Nephron progenitor cell (in vitro differentiated cells): ENCODE measurements at regions not wholly inside any gene's neighbourhood (a gene's known extent, or its start where the extent isn't known, plus 50 kb on each side); places are given as distances from the start of the nearest gene placed in this dataset.

Experiments used
- DNase-seq: peaks from one replicate; pipeline ENCODE4 v3.0.0; 2021
- H3K27ac Mint-ChIP-seq: 2 replicates; pipeline ENCODE4 v1.8.0; 2021; ENCODE audit warnings: mild to moderate bottlenecking, moderate library complexity, mixed read lengths
- H3K27me3 Mint-ChIP-seq: 2 replicates; pipeline ENCODE4 v1.8.0; 2021; ENCODE audit warnings: mild to moderate bottlenecking, low read depth, mixed read lengths; ENCODE audit not compliant: poor library complexity
- H3K36me3 Mint-ChIP-seq: 2 replicates; pipeline ENCODE4 v1.8.0; 2021; ENCODE audit warnings: low read depth, mixed read lengths
- H3K4me1 Mint-ChIP-seq: 2 replicates; pipeline ENCODE4 v1.8.0; 2021; ENCODE audit warnings: mixed read lengths
- H3K4me3 Mint-ChIP-seq: 2 replicates; pipeline ENCODE4 v1.8.0; 2021; ENCODE audit warnings: mild to moderate bottlenecking, moderate library complexity, mixed read lengths
- H3K9me3 Mint-ChIP-seq: 2 replicates; pipeline ENCODE4 v1.8.0; 2021; ENCODE audit warnings: mild to moderate bottlenecking, moderate library complexity, mixed read lengths
- CTCF ChIP-seq: fragments of 200-600 bp; sonication (generic); IDR thresholded peaks from 2 replicates; pipeline ENCODE4 v1.5.0; 2021; ENCODE audit warnings: antibody characterized with exemption

GRCh38 chr18:2412996-2413751 is 158.1 kb downstream of the METTL4 start:
- no peaks in the 10 kb centered on the region for H3K36me3 Mint-ChIP-seq
- no peak for TF ChIP-seq CTCF
- no peak overlapping the region for H3K27ac Mint-ChIP-seq
- peaks cover 17% of the 10 kb centered on the region for H3K4me1 Mint-ChIP-seq
- H3K27me3 Mint-ChIP-seq = no peaks in the 10 kb centered on the region
- DNase-seq = no peak
- H3K9me3 Mint-ChIP-seq = peaks cover 4% of the 10 kb centered on the region
- no peak overlapping the region for H3K4me3 Mint-ChIP-seq

- H3K36me3 Mint-ChIP-seq = no peaks in the 10 kb centered on the region
- H3K27ac Mint-ChIP-seq = no peak overlapping the region
- H3K9me3 Mint-ChIP-seq = peaks cover 4% of the 10 kb centered on the region
- DNase-seq = no peak
- H3K4me3 Mint-ChIP-seq = no peak overlapping the region
- H3K27me3 Mint-ChIP-seq = no peaks in the 10 kb centered on the region
- TF ChIP-seq CTCF = no peak
- H3K4me1 Mint-ChIP-seq = peaks cover 9% of the 10 kb centered on the region
These were observed 157.1 kb downstream of the METTL4 start for GRCh38 chr18:2414235-2414634.

GRCh38 chr18:2415656-2416055 is 155.6 kb downstream of the METTL4 start:
- Mint-ChIP-seq H3K36me3 (no peaks in the 10 kb centered on the region), H3K4me1 (peaks cover 9% of the 10 kb centered on the region), H3K4me3 (no peak overlapping the region), H3K9me3 (peaks cover 4% of the 10 kb centered on the region), H3K27ac (no peak overlapping the region), H3K27me3 (no peaks in the 10 kb centered on the region)
- no peak for TF ChIP-seq CTCF
- no peak for DNase-seq

- no peak for TF ChIP-seq CTCF
- Mint-ChIP-seq H3K36me3 (no peaks in the 10 kb centered on the region), H3K27me3 (peaks cover 4% of the 10 kb centered on the region), H3K9me3 (peaks cover 4% of the 10 kb centered on the region), H3K4me1 (peaks cover 6% of the 10 kb centered on the region), H3K27ac (no peak overlapping the region), H3K4me3 (no peak overlapping the region)
- no peak for DNase-seq
These were observed 153.3 kb downstream of the METTL4 start for GRCh38 chr18:2417861-2418610.

GRCh38 chr18:2420367-2420766 is 150.9 kb downstream of the METTL4 start:
- H3K9me3 Mint-ChIP-seq = peaks cover 6% of the 10 kb centered on the region
- H3K4me3 Mint-ChIP-seq = no peak overlapping the region
- no peak for DNase-seq
- no peaks in the 10 kb centered on the region for H3K36me3 Mint-ChIP-seq
- no peaks in the 10 kb centered on the region for H3K4me1 Mint-ChIP-seq
- no peak for TF ChIP-seq CTCF
- no peak overlapping the region for H3K27ac Mint-ChIP-seq
- peaks cover 4% of the 10 kb centered on the region for H3K27me3 Mint-ChIP-seq
